ENCODE measurements at regions not wholly inside any gene's neighbourhood (a gene's known extent, or its start where the extent isn't known, plus 50 kb on each side); places are given as distances from the start of the nearest gene placed in this dataset.

DNA sequence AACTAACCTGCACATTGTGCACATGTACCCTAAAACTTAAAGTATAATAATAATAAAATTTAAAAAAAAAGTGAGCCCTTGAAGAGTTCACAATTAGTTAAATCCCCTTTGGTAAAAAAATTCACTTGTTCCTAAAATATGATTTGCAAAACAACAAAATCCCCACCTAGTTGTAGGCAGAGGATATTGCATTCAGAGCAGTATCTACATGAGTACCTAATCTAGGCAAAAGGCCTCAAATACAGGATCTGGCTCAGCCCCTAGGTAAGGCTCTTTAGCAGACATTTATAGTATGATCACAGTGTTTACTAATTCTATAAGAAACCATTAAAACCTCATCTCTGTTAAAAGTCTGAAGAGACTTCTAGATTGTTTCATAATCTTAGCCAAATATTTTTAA, 89.3 kb upstream of the CCDC80 start:
- Histone ChIP-seq H3K4me3 (ENCODE audit: low read length) (no peak overlapping the region), H3K36me3 (ENCODE audit: control insufficient read depth, low read length) (no peaks in the 10 kb centered on the region), H3K4me2 (ENCODE audit: low read length) (no peak overlapping the region), H3K9me2 (replicated peaks; ENCODE audit: control insufficient read depth, low read length) (no peaks in the 10 kb centered on the region), H3K9me3 (ENCODE audit: control insufficient read depth, insufficient read depth, low read length) (no peaks in the 10 kb centered on the region), H3K79me2 (ENCODE audit: control insufficient read depth, low read length) (no peaks in the 10 kb centered on the region), H3F3A (ENCODE audit: control insufficient read depth, insufficient read depth) (no peaks in the 10 kb centered on the region), H3K4me1 (ENCODE audit: control insufficient read depth, low read length) (no peaks in the 10 kb centered on the region), H3K27ac (ENCODE audit: low read depth, low read length) (no peak overlapping the region), H4K20me1 (ENCODE audit: control insufficient read depth, insufficient read depth, low read depth, low read length) (no peaks in the 10 kb centered on the region), H3K27me3 (ENCODE audit: control insufficient read depth, low read length) (no peaks in the 10 kb centered on the region)
- TF ChIP-seq EZH2phosphoT487 (IDR thresholded peaks at IDR 0.05; ENCODE audit: borderline replicate concordance, low read length) = no peak
- TF ChIP-seq, protein P1, sequence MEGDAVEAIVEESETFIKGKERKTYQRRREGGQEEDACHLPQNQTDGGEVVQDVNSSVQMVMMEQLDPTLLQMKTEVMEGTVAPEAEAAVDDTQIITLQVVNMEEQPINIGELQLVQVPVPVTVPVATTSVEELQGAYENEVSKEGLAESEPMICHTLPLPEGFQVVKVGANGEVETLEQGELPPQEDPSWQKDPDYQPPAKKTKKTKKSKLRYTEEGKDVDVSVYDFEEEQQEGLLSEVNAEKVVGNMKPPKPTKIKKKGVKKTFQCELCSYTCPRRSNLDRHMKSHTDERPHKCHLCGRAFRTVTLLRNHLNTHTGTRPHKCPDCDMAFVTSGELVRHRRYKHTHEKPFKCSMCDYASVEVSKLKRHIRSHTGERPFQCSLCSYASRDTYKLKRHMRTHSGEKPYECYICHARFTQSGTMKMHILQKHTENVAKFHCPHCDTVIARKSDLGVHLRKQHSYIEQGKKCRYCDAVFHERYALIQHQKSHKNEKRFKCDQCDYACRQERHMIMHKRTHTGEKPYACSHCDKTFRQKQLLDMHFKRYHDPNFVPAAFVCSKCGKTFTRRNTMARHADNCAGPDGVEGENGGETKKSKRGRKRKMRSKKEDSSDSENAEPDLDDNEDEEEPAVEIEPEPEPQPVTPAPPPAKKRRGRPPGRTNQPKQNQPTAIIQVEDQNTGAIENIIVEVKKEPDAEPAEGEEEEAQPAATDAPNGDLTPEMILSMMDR (IDR thresholded peaks at IDR 0.05; ENCODE audit: low read depth, low read length, poor library complexity, severe bottlenecking) = no peak

- no peaks in the 10 kb centered on the region for H4K20me1 ChIP-seq (ENCODE audit: control insufficient read depth, insufficient read depth, low read depth, low read length)
- no peaks in the 10 kb centered on the region for H3K9me3 ChIP-seq (ENCODE audit: control insufficient read depth, insufficient read depth, low read length)
- no peak overlapping the region for H3K4me3 ChIP-seq (ENCODE audit: low read length)
- no peaks in the 10 kb centered on the region for H3K9me2 ChIP-seq (replicated peaks; ENCODE audit: control insufficient read depth, low read length)
- H3F3A ChIP-seq (ENCODE audit: control insufficient read depth, insufficient read depth) = no peaks in the 10 kb centered on the region
- H3K79me2 ChIP-seq (ENCODE audit: control insufficient read depth, low read length) = no peaks in the 10 kb centered on the region
- no peaks in the 10 kb centered on the region for H3K36me3 ChIP-seq (ENCODE audit: control insufficient read depth, low read length)
- TF ChIP-seq, protein P1 (IDR thresholded peaks at IDR 0.05; ENCODE audit: low read depth, low read length, poor library complexity, severe bottlenecking) = no peak
- TF ChIP-seq EZH2phosphoT487 (IDR thresholded peaks at IDR 0.05; ENCODE audit: borderline replicate concordance, low read length) = no peak
- H3K27me3 ChIP-seq (ENCODE audit: control insufficient read depth, low read length) = peaks cover 3% of the 10 kb centered on the region; the same call in 1 of the 2 replicates
- no peak overlapping the region for H3K27ac ChIP-seq (ENCODE audit: low read depth, low read length)
- no peak overlapping the region for H3K4me2 ChIP-seq (ENCODE audit: low read length)
- H3K4me1 ChIP-seq (ENCODE audit: control insufficient read depth, low read length) = no peaks in the 10 kb centered on the region
Measured at GRCh38 chr3:112721231-112721630, 80.3 kb upstream of the CCDC80 start.

GRCh38 chr3:112718967-112719366, 78.0 kb upstream of the CCDC80 start:
- Histone ChIP-seq H3K4me3 (ENCODE audit: low read length) (no peak overlapping the region), H3F3A (ENCODE audit: control insufficient read depth, insufficient read depth) (no peaks in the 10 kb centered on the region), H3K79me2 (ENCODE audit: control insufficient read depth, low read length) (no peaks in the 10 kb centered on the region), H4K20me1 (ENCODE audit: control insufficient read depth, insufficient read depth, low read depth, low read length) (no peaks in the 10 kb centered on the region), H3K4me1 (ENCODE audit: control insufficient read depth, low read length) (no peaks in the 10 kb centered on the region), H3K27me3 (ENCODE audit: control insufficient read depth, low read length) (peaks cover 3% of the 10 kb centered on the region; the same call in 1 of the 2 replicates), H3K36me3 (ENCODE audit: control insufficient read depth, low read length) (no peaks in the 10 kb centered on the region), H3K9me2 (replicated peaks; ENCODE audit: control insufficient read depth, low read length) (no peaks in the 10 kb centered on the region), H3K27ac (ENCODE audit: low read depth, low read length) (no peak overlapping the region), H3K9me3 (ENCODE audit: control insufficient read depth, insufficient read depth, low read length) (no peaks in the 10 kb centered on the region), H3K4me2 (ENCODE audit: low read length) (no peak overlapping the region)
- TF ChIP-seq EZH2phosphoT487 (IDR thresholded peaks at IDR 0.05; ENCODE audit: borderline replicate concordance, low read length) = no peak
- TF ChIP-seq, protein P1 (IDR thresholded peaks at IDR 0.05; ENCODE audit: low read depth, low read length, poor library complexity, severe bottlenecking) = no peak
